Activated CD4-positive, alpha-beta T cell treated with anti-CD3 and anti-CD28 coated beads, Interleukin-2, amount 10 ng/mL, durations not matched to agents 7 days and 5 days (primary cell): ENCODE measurements at regions not wholly inside any gene's neighbourhood (a gene's known extent, or its start where the extent isn't known, plus 50 kb on each side); places are given as distances from the start of the nearest gene placed in this dataset.

Source experiments
- CTCF ChIA-PET: fragments of 350-600 bp; sonication (Branson Sonifier 250); formaldehyde crosslinking; loops from one replicate; lab custom pipeline; 2021; ENCODE audit warnings: antibody characterized with exemption; lab: Charles Lee
- POLR2A ChIA-PET: fragments of 350-600 bp; sonication (Branson Sonifier 250); formaldehyde crosslinking; loops from one replicate; lab custom pipeline; 2021; ENCODE audit warnings: antibody characterized with exemption; lab: Charles Lee
- DNase-seq: peaks from one replicate; pipeline ENCODE4 v3.0.0-alpha.2; 2020
- H3K27ac Mint-ChIP-seq: one replicate; pipeline ENCODE4 v1.8.0; 2021; ENCODE audit warnings: mild to moderate bottlenecking, moderate library complexity, mixed read lengths
- H3K27me3 Mint-ChIP-seq: one replicate; pipeline ENCODE4 v1.8.0; 2021; ENCODE audit warnings: mixed read lengths
- H3K36me3 Mint-ChIP-seq: one replicate; pipeline ENCODE4 v1.8.0; 2021; ENCODE audit warnings: low read depth, mixed read lengths
- H3K4me1 Mint-ChIP-seq: one replicate; pipeline ENCODE4 v1.8.0; 2021; ENCODE audit warnings: mixed read lengths
- H3K4me3 Mint-ChIP-seq: one replicate; pipeline ENCODE4 v1.8.0; 2021; ENCODE audit warnings: mild to moderate bottlenecking, moderate library complexity, mixed read lengths
- H3K9me3 Mint-ChIP-seq: one replicate; pipeline ENCODE4 v1.8.0; 2021; ENCODE audit warnings: mixed read lengths

GRCh38 chr13:105343134-105343806 is 1192.2 kb downstream of the EFNB2 start:
- ChIA-PET CTCF (no interaction called here), POLR2A (no interaction called here)
- no peaks in the 10 kb centered on the region for H3K9me3 Mint-ChIP-seq
- H3K27ac Mint-ChIP-seq, result no peak overlapping the region
- no peaks in the 10 kb centered on the region for H3K4me1 Mint-ChIP-seq
- H3K27me3 Mint-ChIP-seq, result no peaks in the 10 kb centered on the region
- H3K36me3 Mint-ChIP-seq, result no peaks in the 10 kb centered on the region
- no peak for DNase-seq
- H3K4me3 Mint-ChIP-seq, result no peak overlapping the region

- no peaks in the 10 kb centered on the region for H3K27me3 Mint-ChIP-seq
- POLR2A ChIA-PET, result no interaction called here
- H3K27ac Mint-ChIP-seq, result no peak overlapping the region
- H3K36me3 Mint-ChIP-seq, result no peaks in the 10 kb centered on the region
- no peak for DNase-seq
- H3K4me1 Mint-ChIP-seq, result no peaks in the 10 kb centered on the region
- CTCF ChIA-PET, result no interaction called here
- no peaks in the 10 kb centered on the region for H3K9me3 Mint-ChIP-seq
- H3K4me3 Mint-ChIP-seq, result no peak overlapping the region
These were observed 1193.1 kb downstream of the EFNB2 start for GRCh38 chr13:105342281-105342820.

GRCh38 chr13:105341758-105342157 is 1193.7 kb downstream of the EFNB2 start:
- H3K4me3 Mint-ChIP-seq, result no peak overlapping the region
- DNase-seq, result no peak
- H3K27ac Mint-ChIP-seq, result no peak overlapping the region
- no peaks in the 10 kb centered on the region for H3K36me3 Mint-ChIP-seq
- ChIA-PET CTCF (no interaction called here), POLR2A (no interaction called here)
- no peaks in the 10 kb centered on the region for H3K9me3 Mint-ChIP-seq
- no peaks in the 10 kb centered on the region for H3K4me1 Mint-ChIP-seq
- no peaks in the 10 kb centered on the region for H3K27me3 Mint-ChIP-seq

GRCh38 chr13:105341256-105341655 is 1194.2 kb downstream of the EFNB2 start:
- ChIA-PET CTCF (no interaction called here), POLR2A (no interaction called here)
- Mint-ChIP-seq H3K36me3 (no peaks in the 10 kb centered on the region), H3K4me3 (no peak overlapping the region), H3K27me3 (no peaks in the 10 kb centered on the region), H3K4me1 (no peaks in the 10 kb centered on the region), H3K27ac (no peak overlapping the region), H3K9me3 (no peaks in the 10 kb centered on the region)
- DNase-seq, result no peak

- Mint-ChIP-seq H3K4me3 (no peak overlapping the region), H3K4me1 (no peaks in the 10 kb centered on the region), H3K27me3 (no peaks in the 10 kb centered on the region), H3K27ac (no peak overlapping the region), H3K9me3 (no peaks in the 10 kb centered on the region), H3K36me3 (no peaks in the 10 kb centered on the region)
- CTCF ChIA-PET, result no interaction called here
- DNase-seq, result no peak
- POLR2A ChIA-PET, result no interaction called here
These were observed 1195.3 kb downstream of the EFNB2 start for GRCh38 chr13:105340061-105340606.

GRCh38 chr13:105338773-105339172 is 1196.7 kb downstream of the EFNB2 start:
- Mint-ChIP-seq H3K4me1 (no peaks in the 10 kb centered on the region), H3K4me3 (no peak overlapping the region), H3K27me3 (no peaks in the 10 kb centered on the region), H3K36me3 (no peaks in the 10 kb centered on the region), H3K27ac (no peak overlapping the region), H3K9me3 (no peaks in the 10 kb centered on the region)
- DNase-seq, result no peak
- CTCF ChIA-PET, result no interaction called here
- POLR2A ChIA-PET, result no interaction called here

GRCh38 chr13:105338006-105338405 is 1197.5 kb downstream of the EFNB2 start:
- Mint-ChIP-seq H3K27me3 (no peaks in the 10 kb centered on the region), H3K9me3 (no peaks in the 10 kb centered on the region), H3K4me1 (no peaks in the 10 kb centered on the region), H3K4me3 (no peak overlapping the region), H3K27ac (no peak overlapping the region), H3K36me3 (no peaks in the 10 kb centered on the region)
- POLR2A ChIA-PET, result no interaction called here
- no peak for DNase-seq
- CTCF ChIA-PET, result no interaction called here

- DNase-seq, result no peak
- Mint-ChIP-seq H3K27me3 (no peaks in the 10 kb centered on the region), H3K36me3 (no peaks in the 10 kb centered on the region), H3K9me3 (no peaks in the 10 kb centered on the region), H3K4me1 (no peaks in the 10 kb centered on the region), H3K27ac (no peak overlapping the region), H3K4me3 (no peak overlapping the region)
- POLR2A ChIA-PET, result no interaction called here
- CTCF ChIA-PET, result no interaction called here
These were observed 1198.5 kb downstream of the EFNB2 start for GRCh38 chr13:105336706-105337576.

- ChIA-PET POLR2A (no interaction called here), CTCF (no interaction called here)
- no peaks in the 10 kb centered on the region for H3K27me3 Mint-ChIP-seq
- no peak for DNase-seq
- no peak overlapping the region for H3K4me3 Mint-ChIP-seq
- no peaks in the 10 kb centered on the region for H3K4me1 Mint-ChIP-seq
- H3K36me3 Mint-ChIP-seq, result no peaks in the 10 kb centered on the region
- H3K9me3 Mint-ChIP-seq, result no peaks in the 10 kb centered on the region
- no peak overlapping the region for H3K27ac Mint-ChIP-seq
These were observed 1201.3 kb downstream of the EFNB2 start for GRCh38 chr13:105334211-105334610.

- no peak overlapping the region for H3K4me3 Mint-ChIP-seq
- no peak for DNase-seq
- POLR2A ChIA-PET, result no interaction called here
- no peaks in the 10 kb centered on the region for H3K27me3 Mint-ChIP-seq
- H3K36me3 Mint-ChIP-seq, result no peaks in the 10 kb centered on the region
- H3K4me1 Mint-ChIP-seq, result no peaks in the 10 kb centered on the region
- CTCF ChIA-PET, result no interaction called here
- no peaks in the 10 kb centered on the region for H3K9me3 Mint-ChIP-seq
- no peak overlapping the region for H3K27ac Mint-ChIP-seq
These were observed 1202.0 kb downstream of the EFNB2 start for GRCh38 chr13:105333416-105333815.

- Mint-ChIP-seq H3K4me3 (no peak overlapping the region), H3K36me3 (no peaks in the 10 kb centered on the region), H3K27ac (no peak overlapping the region), H3K27me3 (no peaks in the 10 kb centered on the region), H3K4me1 (no peaks in the 10 kb centered on the region), H3K9me3 (no peaks in the 10 kb centered on the region)
- DNase-seq, result no peak
- ChIA-PET POLR2A (no interaction called here), CTCF (no interaction called here)
These were observed 1206.1 kb downstream of the EFNB2 start for GRCh38 chr13:105329359-105329758.

- CTCF ChIA-PET, result no interaction called here
These were observed 1207.2 kb downstream of the EFNB2 start for GRCh38 chr13:105328212-105328611.

GRCh38 chr13:105327581-105328126 is 1207.8 kb downstream of the EFNB2 start:
- ChIA-PET CTCF (interaction anchor here (0.8 kb wide), 1 partner anchor 12 kb away, joined by 3 read pairs; no protein-coding TSS in a partner anchor), POLR2A (no interaction called here)
- no peaks in the 10 kb centered on the region for H3K27me3 Mint-ChIP-seq
- H3K4me1 Mint-ChIP-seq, result no peaks in the 10 kb centered on the region
- H3K9me3 Mint-ChIP-seq, result no peaks in the 10 kb centered on the region
- no peak overlapping the region for H3K27ac Mint-ChIP-seq
- no peak overlapping the region for H3K4me3 Mint-ChIP-seq
- no peak for DNase-seq
- no peaks in the 10 kb centered on the region for H3K36me3 Mint-ChIP-seq

More at GRCh38 chr13:105328212-105328611, 1207.2 kb downstream of the EFNB2 start:
- POLR2A ChIA-PET, result no interaction called here
- Mint-ChIP-seq H3K36me3 (no peaks in the 10 kb centered on the region), H3K9me3 (no peaks in the 10 kb centered on the region), H3K4me1 (no peaks in the 10 kb centered on the region), H3K4me3 (no peak overlapping the region), H3K27me3 (no peaks in the 10 kb centered on the region), H3K27ac (no peak overlapping the region)
- DNase-seq, result no peak
